ENCODE measurements at regions not wholly inside any gene's neighbourhood (a gene's known extent, or its start where the extent isn't known, plus 50 kb on each side); places are given as distances from the start of the nearest gene placed in this dataset.

DNA sequence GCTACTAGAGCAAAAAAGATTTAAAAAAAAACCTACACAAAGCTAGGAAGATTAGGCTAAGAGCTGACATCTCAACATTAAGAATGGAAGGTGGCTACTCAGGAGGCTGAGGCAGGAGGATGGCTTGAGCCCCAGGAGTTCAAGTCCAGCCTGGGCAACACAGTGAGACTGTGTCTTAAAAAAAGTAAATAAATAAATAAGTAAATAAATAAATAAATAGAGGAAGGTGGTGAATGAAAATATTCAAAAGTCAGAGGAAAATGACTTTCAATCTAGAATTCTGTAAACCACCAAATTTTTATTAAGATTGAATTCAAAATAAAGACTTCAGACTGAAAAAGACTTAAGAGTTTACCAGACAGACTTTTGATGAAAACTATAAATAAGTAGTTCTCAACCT is 50.9 kb upstream of the TMPRSS2 start:
- peaks cover 8% of the 10 kb centered on the region for H3K4me1 Mint-ChIP-seq
- no peak overlapping the region for H3K4me3 Mint-ChIP-seq
- H3K9me3 Mint-ChIP-seq, result no peaks in the 10 kb centered on the region
- H3K27ac Mint-ChIP-seq, result no peak overlapping the region
- no peaks in the 10 kb centered on the region for H3K36me3 Mint-ChIP-seq (ENCODE audit: low read depth)
- no peak for DNase-seq
- ChIA-PET CTCF (no interaction called here), POLR2A (no interaction called here)
- H3K27me3 Mint-ChIP-seq, result peaks cover 14% of the 10 kb centered on the region

GRCh38 chr21:41557884-41558283 is 49.9 kb upstream of the TMPRSS2 start:
- ChIA-PET CTCF (no interaction called here), POLR2A (no interaction called here)
- Mint-ChIP-seq H3K27me3 (peaks cover 14% of the 10 kb centered on the region), H3K36me3 (ENCODE audit: low read depth) (no peaks in the 10 kb centered on the region), H3K4me3 (no peak overlapping the region), H3K9me3 (no peaks in the 10 kb centered on the region), H3K27ac (no peak overlapping the region), H3K4me1 (peaks cover 6% of the 10 kb centered on the region)
- DNase-seq, result no peak

All from activated CD4-positive, alpha-beta memory T cell treated with anti-CD3 and anti-CD28 coated beads, Interleukin-2, amount 10 ng/mL, durations not matched to agents 7 days and 5 days (primary cell).